ENCODE measurements at regions not wholly inside any gene's neighbourhood (a gene's known extent, or its start where the extent isn't known, plus 50 kb on each side); places are given as distances from the start of the nearest gene placed in this dataset.

DNA sequence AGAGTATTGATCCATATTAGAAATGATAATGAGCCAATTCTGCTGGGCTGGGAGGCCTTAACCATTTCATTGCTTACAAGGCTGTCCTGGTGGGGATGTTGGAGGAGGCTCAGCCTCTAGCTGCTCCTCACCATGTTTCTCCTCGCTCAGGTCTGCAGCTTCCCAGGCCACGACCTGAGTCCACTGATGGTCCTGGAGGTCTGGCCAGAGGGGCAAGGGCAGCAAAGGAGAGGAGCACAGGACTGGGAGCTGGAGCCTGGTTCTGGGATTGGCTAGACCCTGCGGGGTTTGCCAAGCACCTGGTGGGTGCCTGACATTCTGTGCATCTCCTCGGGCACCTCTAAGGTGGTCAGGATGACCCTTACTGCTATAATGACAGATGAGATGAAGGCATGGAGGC is 92.6 kb downstream of the KIF26A start:
- H3K4me3 Mint-ChIP-seq: no peak overlapping the region
- Histone ChIP-seq H3K27me3 (ENCODE audit: insufficient read depth) (no peaks in the 10 kb centered on the region), H3K36me3 (ENCODE audit: insufficient read depth) (no peaks in the 10 kb centered on the region), H3K4me2 (no peak overlapping the region), H3F3A (replicated peaks; ENCODE audit: low read depth) (no peaks in the 10 kb centered on the region), H4K20me1 (replicated peaks; ENCODE audit: insufficient read depth) (no peaks in the 10 kb centered on the region), H3K79me2 (replicated peaks; ENCODE audit: insufficient read depth) (no peaks in the 10 kb centered on the region), H3K9me2 (ENCODE audit: insufficient read depth) (no peaks in the 10 kb centered on the region), H3K4me3 (no peak overlapping the region), H2AFZ (no peak overlapping the region), H3K4me1 (ENCODE audit: insufficient read depth) (no peaks in the 10 kb centered on the region), H3K27ac (ENCODE audit: low read depth) (no peak overlapping the region)
- H3K4me1 Mint-ChIP-seq: peaks cover 5% of the 10 kb centered on the region; the same call in 1 of the 3 replicates
- H3K36me3 Mint-ChIP-seq (ENCODE audit: low read depth): peaks cover 20% of the 10 kb centered on the region
- no peak for ATAC-seq
- no peak overlapping the region for H3K27ac Mint-ChIP-seq
- no peak for DNase-seq (ENCODE audit: low spot score)
- no peaks in the 10 kb centered on the region for H3K27me3 Mint-ChIP-seq (ENCODE audit: insufficient read depth, low read depth, poor library complexity)
- peaks cover 4% of the 10 kb centered on the region; the same call in 2 of the 3 replicates for H3K9me3 Mint-ChIP-seq
- TF ChIP-seq ZNF331 (CRISPR knock-in tag; IDR thresholded peaks at IDR 0.05; ENCODE audit: low read depth) (no peak), NANOG (IDR thresholded peaks at IDR 0.05; ENCODE audit: borderline replicate concordance) (no peak), ZNF114 (CRISPR knock-in tag; IDR thresholded peaks at IDR 0.05) (no peak), ZNF462 (CRISPR knock-in tag; IDR thresholded peaks at IDR 0.05) (no peak), STAT1 (IDR thresholded peaks at IDR 0.05; ENCODE audit: unreplicated experiment) (no peak), ETS1 (IDR thresholded peaks at IDR 0.05) (no peak), CTCF (conservative IDR thresholded peaks at IDR 0.05; ENCODE audit: low read depth in 2 of 2) (no peak), POLR2AphosphoS5 (IDR thresholded peaks at IDR 0.05; ENCODE audit: low read depth) (no peak), CREB1 (CRISPR knock-in tag; IDR thresholded peaks at IDR 0.05; ENCODE audit: low read depth) (no peak), EZH2 (IDR thresholded peaks at IDR 0.05; ENCODE audit: low read depth, unreplicated experiment) (no peak), JUNB (IDR thresholded peaks at IDR 0.05; ENCODE audit: unreplicated experiment) (no peak)
- TF ChIP-seq, protein P1, sequence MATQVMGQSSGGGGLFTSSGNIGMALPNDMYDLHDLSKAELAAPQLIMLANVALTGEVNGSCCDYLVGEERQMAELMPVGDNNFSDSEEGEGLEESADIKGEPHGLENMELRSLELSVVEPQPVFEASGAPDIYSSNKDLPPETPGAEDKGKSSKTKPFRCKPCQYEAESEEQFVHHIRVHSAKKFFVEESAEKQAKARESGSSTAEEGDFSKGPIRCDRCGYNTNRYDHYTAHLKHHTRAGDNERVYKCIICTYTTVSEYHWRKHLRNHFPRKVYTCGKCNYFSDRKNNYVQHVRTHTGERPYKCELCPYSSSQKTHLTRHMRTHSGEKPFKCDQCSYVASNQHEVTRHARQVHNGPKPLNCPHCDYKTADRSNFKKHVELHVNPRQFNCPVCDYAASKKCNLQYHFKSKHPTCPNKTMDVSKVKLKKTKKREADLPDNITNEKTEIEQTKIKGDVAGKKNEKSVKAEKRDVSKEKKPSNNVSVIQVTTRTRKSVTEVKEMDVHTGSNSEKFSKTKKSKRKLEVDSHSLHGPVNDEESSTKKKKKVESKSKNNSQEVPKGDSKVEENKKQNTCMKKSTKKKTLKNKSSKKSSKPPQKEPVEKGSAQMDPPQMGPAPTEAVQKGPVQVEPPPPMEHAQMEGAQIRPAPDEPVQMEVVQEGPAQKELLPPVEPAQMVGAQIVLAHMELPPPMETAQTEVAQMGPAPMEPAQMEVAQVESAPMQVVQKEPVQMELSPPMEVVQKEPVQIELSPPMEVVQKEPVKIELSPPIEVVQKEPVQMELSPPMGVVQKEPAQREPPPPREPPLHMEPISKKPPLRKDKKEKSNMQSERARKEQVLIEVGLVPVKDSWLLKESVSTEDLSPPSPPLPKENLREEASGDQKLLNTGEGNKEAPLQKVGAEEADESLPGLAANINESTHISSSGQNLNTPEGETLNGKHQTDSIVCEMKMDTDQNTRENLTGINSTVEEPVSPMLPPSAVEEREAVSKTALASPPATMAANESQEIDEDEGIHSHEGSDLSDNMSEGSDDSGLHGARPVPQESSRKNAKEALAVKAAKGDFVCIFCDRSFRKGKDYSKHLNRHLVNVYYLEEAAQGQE (IDR thresholded peaks at IDR 0.05; ENCODE audit: unreplicated experiment): no peak

Data from GM23338 (cell line).